ENCODE measurements at regions not wholly inside any gene's neighbourhood (a gene's known extent, or its start where the extent isn't known, plus 50 kb on each side); places are given as distances from the start of the nearest gene placed in this dataset.

DNA sequence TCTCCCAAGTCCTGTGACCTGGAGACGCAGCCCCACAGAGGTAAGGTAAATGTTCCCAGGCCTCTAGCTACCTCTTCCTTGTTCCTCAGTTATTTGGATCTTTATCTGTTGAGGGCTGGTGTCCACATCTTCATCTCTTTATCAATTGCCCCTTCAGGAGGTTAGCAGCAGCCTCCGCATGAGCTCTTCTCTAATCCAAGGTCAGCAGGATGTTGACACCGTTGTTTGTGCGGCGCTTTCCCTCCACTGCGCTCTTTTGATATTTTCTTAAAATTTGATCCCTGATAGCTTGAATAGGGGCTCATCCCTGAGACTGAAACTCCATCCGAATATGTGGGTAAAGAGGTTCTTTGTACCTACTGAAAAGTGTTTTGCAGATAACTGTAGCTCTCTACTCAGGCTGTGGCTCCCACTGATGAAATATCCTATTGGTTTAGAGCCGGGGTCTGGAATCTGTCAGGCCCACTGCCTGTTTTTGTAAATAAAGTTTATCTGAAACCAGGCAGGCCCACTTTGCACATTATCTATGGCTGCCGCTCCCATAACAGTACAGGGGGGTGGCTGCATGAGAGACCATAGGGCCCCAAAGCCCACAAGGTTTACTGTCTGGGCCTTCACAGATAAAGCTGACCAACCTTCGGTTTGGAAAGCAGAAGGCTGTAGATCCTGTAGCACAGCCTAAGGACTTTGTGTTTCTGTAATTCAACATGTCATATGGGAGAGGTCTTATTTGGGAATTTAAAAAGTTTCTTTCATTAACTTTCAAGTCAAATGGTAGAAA lies 362.6 kb downstream of the QKI start:
- TF ChIP-seq YY1 (IDR thresholded peaks at IDR 0.05; ENCODE audit: insufficient read depth, insufficient replicate concordance, low read depth, low read length) = no peak
- no peak for TF ChIP-seq MAX (IDR thresholded peaks at IDR 0.05)
- TF ChIP-seq EZH2 (conservative IDR thresholded peaks at IDR 0.05; ENCODE audit: low read depth, low read length) = no peak
- no peak for TF ChIP-seq POLR2AphosphoS5 (IDR thresholded peaks at IDR 0.05; ENCODE audit: low read depth, low read length)
- no peak for TF ChIP-seq MLXIP (CRISPR knock-in tag; IDR thresholded peaks at IDR 0.05; ENCODE audit: borderline replicate concordance)
- TF ChIP-seq POLR2A (IDR thresholded peaks at IDR 0.05; ENCODE audit: insufficient read depth in 1 of 2, low read depth in 2 of 2, low read length in 2 of 2) = no peak
- TF ChIP-seq, protein P1, sequence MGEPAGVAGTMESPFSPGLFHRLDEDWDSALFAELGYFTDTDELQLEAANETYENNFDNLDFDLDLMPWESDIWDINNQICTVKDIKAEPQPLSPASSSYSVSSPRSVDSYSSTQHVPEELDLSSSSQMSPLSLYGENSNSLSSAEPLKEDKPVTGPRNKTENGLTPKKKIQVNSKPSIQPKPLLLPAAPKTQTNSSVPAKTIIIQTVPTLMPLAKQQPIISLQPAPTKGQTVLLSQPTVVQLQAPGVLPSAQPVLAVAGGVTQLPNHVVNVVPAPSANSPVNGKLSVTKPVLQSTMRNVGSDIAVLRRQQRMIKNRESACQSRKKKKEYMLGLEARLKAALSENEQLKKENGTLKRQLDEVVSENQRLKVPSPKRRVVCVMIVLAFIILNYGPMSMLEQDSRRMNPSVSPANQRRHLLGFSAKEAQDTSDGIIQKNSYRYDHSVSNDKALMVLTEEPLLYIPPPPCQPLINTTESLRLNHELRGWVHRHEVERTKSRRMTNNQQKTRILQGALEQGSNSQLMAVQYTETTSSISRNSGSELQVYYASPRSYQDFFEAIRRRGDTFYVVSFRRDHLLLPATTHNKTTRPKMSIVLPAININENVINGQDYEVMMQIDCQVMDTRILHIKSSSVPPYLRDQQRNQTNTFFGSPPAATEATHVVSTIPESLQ (CRISPR knock-in tag; conservative IDR thresholded peaks at IDR 0.05) = no peak
- TF ChIP-seq NR3C1 (CRISPR knock-in tag; IDR thresholded peaks at IDR 0.05) = no peak
- TF ChIP-seq ZBTB21 (CRISPR knock-in tag; IDR thresholded peaks at IDR 0.05) = no peak
- no peak for TF ChIP-seq CTCF (CRISPR knock-in tag; IDR thresholded peaks at IDR 0.05)
- no peak for TF ChIP-seq SNRNP70 (IDR thresholded peaks at IDR 0.05; ENCODE audit: low read depth, low read length)
- no peak for TF ChIP-seq ZFP41 (CRISPR knock-in tag; IDR thresholded peaks at IDR 0.05; ENCODE audit: borderline replicate concordance)
- no peak for TF ChIP-seq NR2F2 (IDR thresholded peaks at IDR 0.05; ENCODE audit: borderline replicate concordance, low read depth)

All from HepG2 (cell line).